OCI-LY1 (cell line): ENCODE measurements at regions not wholly inside any gene's neighbourhood (a gene's known extent, or its start where the extent isn't known, plus 50 kb on each side); places are given as distances from the start of the nearest gene placed in this dataset.

ENCODE experiments used
- EZH2 ChIP-seq: fragments of 200-600 bp; sonication (generic), shearing (Covaris generic); IDR thresholded peaks from 2 replicates; pipeline ENCODE4 v1.8.0; 2017; ENCODE audit warnings: borderline replicate concordance, mixed run types, mild to moderate bottlenecking, antibody characterized with exemption, low read length, moderate library complexity, mixed read lengths
- TF ChIP-seq, protein P1 (sequence below): fragments of 200-600 bp; sonication (generic), shearing (Covaris generic); IDR thresholded peaks from 2 replicates; pipeline ENCODE4 v1.5.1; 2017; ENCODE audit warnings: mild to moderate bottlenecking, antibody characterized with exemption, low read length, moderate library complexity, mixed read lengths

DNA sequence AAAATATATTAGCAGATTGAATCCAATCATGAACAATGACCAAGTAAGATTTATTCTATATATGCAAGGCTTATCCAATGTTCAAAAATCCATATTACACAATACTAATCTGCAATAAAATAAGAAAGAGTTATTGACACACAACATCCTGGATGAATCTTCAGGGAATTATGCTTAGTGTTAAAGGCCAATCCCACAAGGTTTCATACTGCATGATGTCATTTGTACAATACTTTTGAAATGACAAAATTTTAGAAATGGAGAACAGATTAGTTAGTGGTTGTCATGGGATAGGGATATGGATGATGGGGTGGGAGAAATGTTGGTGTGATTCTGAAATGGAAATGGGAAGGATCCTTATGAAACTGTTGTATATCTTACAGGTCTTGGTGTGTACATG is 425.7 kb downstream of the SIPA1L2 start:
- TF ChIP-seq, protein P1, sequence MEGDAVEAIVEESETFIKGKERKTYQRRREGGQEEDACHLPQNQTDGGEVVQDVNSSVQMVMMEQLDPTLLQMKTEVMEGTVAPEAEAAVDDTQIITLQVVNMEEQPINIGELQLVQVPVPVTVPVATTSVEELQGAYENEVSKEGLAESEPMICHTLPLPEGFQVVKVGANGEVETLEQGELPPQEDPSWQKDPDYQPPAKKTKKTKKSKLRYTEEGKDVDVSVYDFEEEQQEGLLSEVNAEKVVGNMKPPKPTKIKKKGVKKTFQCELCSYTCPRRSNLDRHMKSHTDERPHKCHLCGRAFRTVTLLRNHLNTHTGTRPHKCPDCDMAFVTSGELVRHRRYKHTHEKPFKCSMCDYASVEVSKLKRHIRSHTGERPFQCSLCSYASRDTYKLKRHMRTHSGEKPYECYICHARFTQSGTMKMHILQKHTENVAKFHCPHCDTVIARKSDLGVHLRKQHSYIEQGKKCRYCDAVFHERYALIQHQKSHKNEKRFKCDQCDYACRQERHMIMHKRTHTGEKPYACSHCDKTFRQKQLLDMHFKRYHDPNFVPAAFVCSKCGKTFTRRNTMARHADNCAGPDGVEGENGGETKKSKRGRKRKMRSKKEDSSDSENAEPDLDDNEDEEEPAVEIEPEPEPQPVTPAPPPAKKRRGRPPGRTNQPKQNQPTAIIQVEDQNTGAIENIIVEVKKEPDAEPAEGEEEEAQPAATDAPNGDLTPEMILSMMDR = no peak
- no peak for TF ChIP-seq EZH2
